ENCODE measurements at regions not wholly inside any gene's neighbourhood (a gene's known extent, or its start where the extent isn't known, plus 50 kb on each side); places are given as distances from the start of the nearest gene placed in this dataset.
"Not testable (repeated sequence)": the region's sequence is repeated elsewhere in the genome, so short reads cannot be mapped to it uniquely, and the experiment has no call there.

DNA sequence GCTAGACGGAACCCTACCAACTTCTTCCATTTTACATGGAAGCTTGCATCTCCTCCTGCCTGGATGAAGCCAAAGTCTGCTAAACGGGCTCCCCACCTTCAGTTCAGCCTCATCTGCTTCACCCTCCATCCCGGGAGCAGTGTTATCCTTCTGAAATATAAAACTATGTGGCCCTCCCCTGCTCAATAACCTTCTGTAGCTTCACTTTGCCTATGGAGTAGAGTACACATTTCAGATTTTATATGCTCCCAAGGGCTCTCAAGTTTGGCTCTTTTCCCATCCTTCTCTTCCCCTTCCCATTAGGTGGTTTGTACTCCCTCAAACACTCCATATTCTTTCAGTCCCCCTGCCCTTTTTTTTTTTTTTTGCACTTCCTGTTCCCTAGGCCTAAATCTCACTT is 115.9 kb upstream of the RAI2 start:
- H3K27ac ChIP-seq = no peak overlapping the region
- DNase-seq (no peak), ATAC-seq (no peak)
- H3K4me3 ChIP-seq = no peak overlapping the region
- TF ChIP-seq, protein P1, sequence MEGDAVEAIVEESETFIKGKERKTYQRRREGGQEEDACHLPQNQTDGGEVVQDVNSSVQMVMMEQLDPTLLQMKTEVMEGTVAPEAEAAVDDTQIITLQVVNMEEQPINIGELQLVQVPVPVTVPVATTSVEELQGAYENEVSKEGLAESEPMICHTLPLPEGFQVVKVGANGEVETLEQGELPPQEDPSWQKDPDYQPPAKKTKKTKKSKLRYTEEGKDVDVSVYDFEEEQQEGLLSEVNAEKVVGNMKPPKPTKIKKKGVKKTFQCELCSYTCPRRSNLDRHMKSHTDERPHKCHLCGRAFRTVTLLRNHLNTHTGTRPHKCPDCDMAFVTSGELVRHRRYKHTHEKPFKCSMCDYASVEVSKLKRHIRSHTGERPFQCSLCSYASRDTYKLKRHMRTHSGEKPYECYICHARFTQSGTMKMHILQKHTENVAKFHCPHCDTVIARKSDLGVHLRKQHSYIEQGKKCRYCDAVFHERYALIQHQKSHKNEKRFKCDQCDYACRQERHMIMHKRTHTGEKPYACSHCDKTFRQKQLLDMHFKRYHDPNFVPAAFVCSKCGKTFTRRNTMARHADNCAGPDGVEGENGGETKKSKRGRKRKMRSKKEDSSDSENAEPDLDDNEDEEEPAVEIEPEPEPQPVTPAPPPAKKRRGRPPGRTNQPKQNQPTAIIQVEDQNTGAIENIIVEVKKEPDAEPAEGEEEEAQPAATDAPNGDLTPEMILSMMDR (IDR thresholded peaks at IDR 0.05) = no peak
- peaks cover 0 to 3% (median 0%) of the 10 kb centered on the region in 3 donors for H3K27me3 ChIP-seq (ENCODE audit: insufficient read depth in 3 of 3, low read length in 2 of 3)
- intact Hi-C loops (cut with DNase I) = no loop called here
- H3K36me3 ChIP-seq (ENCODE audit: insufficient read depth in 1 of 2, low read depth in 1 of 2) = no peaks in the 10 kb centered on the region
- H3K4me1 ChIP-seq = no peaks in the 10 kb centered on the region
- H3K9me3 ChIP-seq = no peaks in the 10 kb centered on the region
- WGBS, 3 donors = 57 to 62% (median 61%) methylated on average over 3 of the region's 3 CpGs

DNA sequence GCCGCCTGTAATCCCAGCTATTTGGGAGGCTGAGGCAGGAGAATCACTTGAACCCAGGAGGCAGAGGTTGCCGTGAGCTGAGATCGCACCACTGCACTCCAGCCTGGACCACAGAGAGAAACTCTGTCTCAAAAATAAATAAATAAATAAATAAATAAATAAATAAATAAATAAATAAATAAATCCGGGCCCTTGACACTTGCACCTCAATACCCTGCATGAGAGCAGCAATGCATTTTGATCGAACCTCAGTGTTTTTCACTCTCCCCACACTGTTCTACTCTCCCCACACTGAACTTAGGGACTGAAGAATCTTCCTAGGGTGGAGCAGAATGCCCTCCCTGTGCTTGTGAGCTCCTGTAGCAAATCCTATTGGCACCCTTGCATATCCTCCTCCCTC is 114.3 kb upstream of the RAI2 start:
- H3K36me3 ChIP-seq (ENCODE audit: insufficient read depth in 1 of 2, low read depth in 1 of 2); DNase-seq; intact Hi-C loops (cut with DNase I); H3K4me1 ChIP-seq; H3K27me3 ChIP-seq (ENCODE audit: insufficient read depth in 3 of 3, low read length in 2 of 3); H3K9me3 ChIP-seq; H3K27ac ChIP-seq; ATAC-seq; H3K4me3 ChIP-seq: not testable (repeated sequence)
- 84 to 94% (median 88%) methylated on average over 2 to 5 of the region's 5 CpGs for WGBS, 3 donors

DNA sequence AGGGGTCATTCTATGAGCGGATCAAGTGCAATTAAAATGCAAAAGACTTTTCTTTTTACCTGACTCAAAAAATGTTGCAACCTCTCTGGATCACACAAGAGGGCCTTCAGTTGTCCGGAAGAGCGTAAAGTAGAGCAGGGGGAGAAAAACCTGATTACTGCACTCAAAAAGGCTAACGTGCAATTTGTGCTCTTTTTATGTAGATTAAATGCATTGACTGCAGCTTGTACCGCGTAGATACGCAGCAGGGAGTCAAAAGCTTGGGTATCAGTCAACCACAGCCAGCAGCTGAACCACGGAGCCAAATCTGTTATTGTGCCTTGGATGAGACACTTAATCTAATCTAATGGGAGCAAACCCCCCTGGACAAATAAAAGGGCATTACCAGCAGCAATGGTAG is 107.3 kb upstream of the RAI2 start:
- H3K36me3 ChIP-seq (ENCODE audit: insufficient read depth in 1 of 2, low read depth in 1 of 2) = no peaks in the 10 kb centered on the region
- intact Hi-C loops (cut with DNase I) = no loop called here
- TF ChIP-seq, protein P1 (IDR thresholded peaks at IDR 0.05) = no peak
- H3K4me3 ChIP-seq = no peak overlapping the region
- no peak for ATAC-seq
- H3K4me1 ChIP-seq = no peaks in the 10 kb centered on the region
- H3K27ac ChIP-seq = no peak overlapping the region
- no peak for DNase-seq
- no peaks in the 10 kb centered on the region for H3K27me3 ChIP-seq (ENCODE audit: insufficient read depth in 3 of 3, low read length in 2 of 3)
- H3K9me3 ChIP-seq = no peaks in the 10 kb centered on the region
- 50 to 59% (median 56%) methylated on average over 8 of the region's 8 CpGs for WGBS, 3 donors

DNA sequence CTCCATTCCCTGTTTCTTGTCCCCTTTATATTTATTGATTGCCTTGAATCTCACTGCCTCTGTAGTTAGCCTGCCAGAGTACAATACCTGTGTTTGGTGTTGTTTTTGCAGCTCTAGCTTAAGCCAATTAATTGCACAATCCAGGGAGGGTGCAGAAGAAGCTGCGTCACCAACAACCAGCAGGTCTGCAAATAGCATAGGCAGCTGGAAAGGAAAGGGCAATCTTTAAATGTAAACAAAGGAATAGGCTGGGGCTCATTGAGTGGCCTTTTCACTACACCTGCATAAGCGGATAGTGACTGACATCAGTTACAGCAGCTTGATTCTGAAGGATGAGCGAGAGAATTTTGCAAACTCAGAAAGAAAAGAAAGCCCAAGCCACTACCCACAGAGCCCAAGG is 106.8 kb upstream of the RAI2 start:
- no peak overlapping the region for H3K4me3 ChIP-seq
- DNase-seq (no peak), ATAC-seq (no peak)
- TF ChIP-seq, protein P1 (IDR thresholded peaks at IDR 0.05) = no peak
- intact Hi-C loops (cut with DNase I) = no loop called here
- no peak overlapping the region for H3K27ac ChIP-seq
- no peaks in the 10 kb centered on the region for H3K27me3 ChIP-seq (ENCODE audit: insufficient read depth in 3 of 3, low read length in 2 of 3)
- no peaks in the 10 kb centered on the region for H3K4me1 ChIP-seq
- H3K36me3 ChIP-seq (ENCODE audit: insufficient read depth in 1 of 2, low read depth in 1 of 2) = no peaks in the 10 kb centered on the region
- 60 to 67% (median 65%) methylated on average over 3 of the region's 3 CpGs for WGBS, 3 donors
- H3K9me3 ChIP-seq = no peaks in the 10 kb centered on the region

DNA sequence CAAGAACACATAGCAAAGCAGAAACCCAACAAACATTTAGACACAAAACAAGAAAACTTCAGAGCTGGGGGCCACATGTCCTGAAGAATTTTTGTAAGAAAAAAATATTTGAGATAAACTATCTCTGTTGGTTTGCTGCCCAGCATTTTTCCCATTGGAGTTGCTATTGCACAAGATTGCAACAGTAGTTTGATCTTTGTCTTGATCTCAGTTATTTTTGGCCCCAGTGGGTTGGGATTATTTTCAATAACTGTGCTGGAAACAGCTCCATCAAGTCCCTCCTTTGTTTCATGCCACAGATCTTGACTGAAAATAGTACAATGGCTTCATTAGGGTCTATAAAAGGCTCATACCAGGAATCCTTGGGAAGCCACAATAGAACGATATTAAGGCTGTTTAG is 103.8 kb upstream of the RAI2 start:
- ATAC-seq (no peak), DNase-seq (no peak)
- no peaks in the 10 kb centered on the region for H3K4me1 ChIP-seq
- TF ChIP-seq, protein P1 (IDR thresholded peaks at IDR 0.05) = no peak
- H3K4me3 ChIP-seq = no peak overlapping the region
- H3K9me3 ChIP-seq = no peaks in the 10 kb centered on the region
- no peak overlapping the region for H3K27ac ChIP-seq
- intact Hi-C loops (cut with DNase I) = no loop called here
- no peaks in the 10 kb centered on the region for H3K27me3 ChIP-seq (ENCODE audit: insufficient read depth in 3 of 3, low read length in 2 of 3)
- WGBS, 3 donors = 63 to 77% (median 73%) methylated on average over 1 of the region's 1 CpG
- no peaks in the 10 kb centered on the region for H3K36me3 ChIP-seq (ENCODE audit: insufficient read depth in 1 of 2, low read depth in 1 of 2)

All from psoas muscle (tissue), 7 donors.